Astrocyte (in vitro differentiated cells and primary cell): ENCODE measurements at regions not wholly inside any gene's neighbourhood (a gene's known extent, or its start where the extent isn't known, plus 50 kb on each side); places are given as distances from the start of the nearest gene placed in this dataset.

ENCODE experiments used
- DNase-seq: peaks from one replicate; pipeline ENCODE4 v3.0.0-alpha.2; 2010; ENCODE audit warnings: low read depth
- FAIRE-seq: peaks from 2 replicates; lab custom pipeline; 2011; peaks lifted over from hg19 to GRCh38; lab: Jason Lieb, UNC
- H2AFZ ChIP-seq: 2 replicates; pipeline ENCODE4 v1.6.0; 2012; ENCODE audit warnings: low read depth, low read length, inconsistent platforms
- H3K27ac ChIP-seq: 2 replicates; pipeline ENCODE4 v1.5.1; 2011; ENCODE audit warnings: low read depth, low read length, inconsistent platforms
- H3K27me3 ChIP-seq: 2 replicates; pipeline ENCODE4 v1.6.0; 2011; ENCODE audit warnings: low read length, inconsistent platforms; ENCODE audit not compliant: insufficient read depth
- H3K36me3 ChIP-seq: 2 replicates; pipeline ENCODE4 v1.5.1; 2011; ENCODE audit warnings: low read length, inconsistent platforms; ENCODE audit not compliant: insufficient read depth
- H3K4me1 ChIP-seq: 2 replicates; pipeline ENCODE4 v1.5.1; 2011; ENCODE audit warnings: low read length, inconsistent platforms; ENCODE audit not compliant: insufficient read depth
- H3K4me2 ChIP-seq: 2 replicates; pipeline ENCODE4 v1.6.0; 2012; ENCODE audit warnings: low read length, inconsistent platforms
- H3K4me3 ChIP-seq: 2 replicates; pipeline ENCODE4 v1.5.1; 2011; ENCODE audit warnings: low read depth, mild to moderate bottlenecking, low read length, inconsistent platforms; ENCODE audit not compliant: insufficient read depth
- H3K79me2 ChIP-seq: 2 replicates; pipeline ENCODE4 v1.6.0; 2012; ENCODE audit warnings: mild to moderate bottlenecking, low read length, inconsistent platforms; ENCODE audit not compliant: insufficient read depth
- H3K9ac ChIP-seq: 2 replicates; pipeline ENCODE4 v1.6.0; 2012; ENCODE audit warnings: mild to moderate bottlenecking, low read length, inconsistent platforms
- H3K9me3 ChIP-seq: 2 replicates; pipeline ENCODE4 v1.5.1; 2012; ENCODE audit warnings: low read depth, mild to moderate bottlenecking, low read length, inconsistent platforms; ENCODE audit not compliant: insufficient read depth
- H4K20me1 ChIP-seq: 2 replicates; pipeline ENCODE4 v1.6.0; 2012; ENCODE audit warnings: low read length, inconsistent platforms; ENCODE audit not compliant: insufficient read depth
- H3K27ac Mint-ChIP-seq: one replicate; pipeline ENCODE4 v1.8.0; 2021; ENCODE audit warnings: mild to moderate bottlenecking, mixed read lengths; ENCODE audit not compliant: unreplicated experiment
- H3K27me3 Mint-ChIP-seq: one replicate; pipeline ENCODE4 v1.8.0; 2021; ENCODE audit warnings: low read depth, mixed read lengths; ENCODE audit not compliant: unreplicated experiment
- H3K36me3 Mint-ChIP-seq: one replicate; pipeline ENCODE4 v1.8.0; 2021; ENCODE audit warnings: low read depth, mixed read lengths; ENCODE audit not compliant: unreplicated experiment
- H3K4me1 Mint-ChIP-seq: one replicate; pipeline ENCODE4 v1.8.0; 2021; ENCODE audit warnings: low read depth, mixed read lengths; ENCODE audit not compliant: unreplicated experiment
- H3K4me3 Mint-ChIP-seq: one replicate; pipeline ENCODE4 v1.8.0; 2021; ENCODE audit warnings: mild to moderate bottlenecking, moderate library complexity, mixed read lengths; ENCODE audit not compliant: unreplicated experiment
- H3K9me3 Mint-ChIP-seq: one replicate; pipeline ENCODE4 v1.8.0; 2021; ENCODE audit warnings: mild to moderate bottlenecking, mixed read lengths; ENCODE audit not compliant: unreplicated experiment
- CTCF ChIP-seq: IDR thresholded peaks from 2 replicates; pipeline ENCODE4 v1.5.1; 2011; ENCODE audit warnings: low read depth, mild to moderate bottlenecking, inconsistent platforms, low read length, moderate library complexity; ENCODE audit not compliant: insufficient read depth
- EZH2 ChIP-seq: IDR thresholded peaks from 2 replicates; pipeline ENCODE4 v1.6.1; 2012; ENCODE audit warnings: mild to moderate bottlenecking, low read length, inconsistent platforms; ENCODE audit not compliant: insufficient read depth

DNA sequence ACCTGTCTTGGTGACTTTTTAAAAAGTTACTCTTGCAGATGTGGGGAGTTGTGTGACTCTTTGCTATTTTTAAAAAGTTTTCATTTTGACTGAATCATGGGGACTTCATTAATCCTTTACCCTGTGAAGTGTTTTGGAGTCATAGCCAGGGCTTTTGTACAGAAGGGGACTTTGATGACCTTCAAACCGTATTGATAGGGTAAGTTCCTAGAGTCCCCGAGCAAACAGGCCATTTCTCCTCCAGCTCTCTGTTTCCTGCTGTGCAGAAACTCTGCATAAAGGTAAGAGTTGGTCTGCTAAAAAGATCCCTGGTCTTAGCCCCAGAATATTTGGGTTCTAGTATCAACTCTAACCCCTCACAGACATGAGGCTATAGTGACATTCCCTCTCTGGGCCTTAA lies 170.8 kb upstream of the BCL6 start:
- H3K4me1 ChIP-seq, result peaks cover 16% of the 10 kb centered on the region
- H3K27me3 ChIP-seq, result no peaks in the 10 kb centered on the region
- H3K4me3 Mint-ChIP-seq, result no peak overlapping the region
- H2AFZ ChIP-seq, result no peak overlapping the region
- no peaks in the 10 kb centered on the region for H4K20me1 ChIP-seq
- H3K9me3 ChIP-seq, result no peaks in the 10 kb centered on the region
- H3K27ac Mint-ChIP-seq, result no peak overlapping the region
- no peaks in the 10 kb centered on the region for H3K36me3 Mint-ChIP-seq
- H3K9ac ChIP-seq, result no peak overlapping the region
- H3K27ac ChIP-seq, result no peak overlapping the region
- no peaks in the 10 kb centered on the region for H3K27me3 Mint-ChIP-seq
- no peak overlapping the region for H3K4me3 ChIP-seq
- H3K36me3 ChIP-seq, result no peaks in the 10 kb centered on the region
- no peak for DNase-seq
- H3K4me2 ChIP-seq, result no peak overlapping the region
- peaks cover 2% of the 10 kb centered on the region for H3K9me3 Mint-ChIP-seq
- H3K4me1 Mint-ChIP-seq, result peaks cover 40% of the 10 kb centered on the region
- no peak for TF ChIP-seq EZH2
- no peak for TF ChIP-seq CTCF
- no peak for FAIRE-seq
- no peaks in the 10 kb centered on the region for H3K79me2 ChIP-seq

DNA sequence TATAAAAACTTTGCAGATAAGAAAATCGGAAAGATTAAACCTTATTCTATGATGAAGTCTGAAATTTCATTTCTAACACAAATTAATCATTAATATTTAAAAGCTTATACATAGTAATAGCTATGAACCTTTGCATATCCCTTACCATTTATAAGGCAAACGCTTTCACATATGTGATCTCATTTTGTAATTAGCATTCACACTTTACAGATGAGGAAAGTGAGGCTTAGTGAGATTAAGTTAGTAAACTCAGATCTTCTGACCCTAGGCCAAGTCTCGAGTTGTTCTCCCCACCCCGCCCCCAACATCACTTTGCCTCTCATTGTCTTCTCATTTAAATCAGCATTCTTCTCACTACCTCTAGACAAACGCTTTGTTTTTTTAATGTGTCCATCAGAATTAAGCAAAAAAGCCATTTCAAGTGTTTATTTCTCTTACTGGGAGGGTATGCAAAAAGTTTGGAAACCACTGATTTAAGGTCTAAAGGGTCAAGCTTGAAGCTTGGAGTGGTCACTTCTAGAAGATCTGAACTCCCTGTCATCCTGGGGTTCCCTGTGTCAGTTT lies 172.9 kb upstream of the BCL6 start:
- Histone ChIP-seq H3K27ac (no peak overlapping the region), H3K4me1 (peaks cover 22% of the 10 kb centered on the region), H3K4me2 (no peak overlapping the region), H3K36me3 (no peaks in the 10 kb centered on the region), H3K9me3 (no peaks in the 10 kb centered on the region), H3K79me2 (no peaks in the 10 kb centered on the region), H3K27me3 (no peaks in the 10 kb centered on the region), H3K9ac (no peak overlapping the region), H4K20me1 (no peaks in the 10 kb centered on the region), H3K4me3 (no peak overlapping the region), H2AFZ (no peak overlapping the region)
- Mint-ChIP-seq H3K27ac (no peak overlapping the region), H3K4me1 (peaks cover 44% of the 10 kb centered on the region), H3K4me3 (no peak overlapping the region), H3K27me3 (no peaks in the 10 kb centered on the region), H3K36me3 (no peaks in the 10 kb centered on the region), H3K9me3 (peaks cover 2% of the 10 kb centered on the region)
- FAIRE-seq (no peak), DNase-seq (no peak)
- TF ChIP-seq CTCF, result no peak
- no peak for TF ChIP-seq EZH2

GRCh38 chr3:187919048-187919447 lies 173.8 kb upstream of the BCL6 start:
- Mint-ChIP-seq H3K27me3 (no peaks in the 10 kb centered on the region), H3K4me1 (peaks cover 41% of the 10 kb centered on the region), H3K4me3 (peak overlapping the region; percentile 40), H3K36me3 (no peaks in the 10 kb centered on the region), H3K27ac (no peak overlapping the region), H3K9me3 (peaks cover 4% of the 10 kb centered on the region)
- no peak overlapping the region for H3K4me3 ChIP-seq
- no peak overlapping the region for H3K9ac ChIP-seq
- H4K20me1 ChIP-seq, result no peaks in the 10 kb centered on the region
- H3K9me3 ChIP-seq, result no peaks in the 10 kb centered on the region
- H3K79me2 ChIP-seq, result no peaks in the 10 kb centered on the region
- H3K36me3 ChIP-seq, result no peaks in the 10 kb centered on the region
- H3K27me3 ChIP-seq, result no peaks in the 10 kb centered on the region
- H3K27ac ChIP-seq, result no peak overlapping the region
- no peak for FAIRE-seq
- no peak overlapping the region for H2AFZ ChIP-seq
- TF ChIP-seq EZH2, result no peak
- TF ChIP-seq CTCF, result no peak
- no peak overlapping the region for H3K4me2 ChIP-seq
- DNase-seq, result peak; percentile 60
- peaks cover 19% of the 10 kb centered on the region for H3K4me1 ChIP-seq
